ENCODE measurements at regions not wholly inside any gene's neighbourhood (a gene's known extent, or its start where the extent isn't known, plus 50 kb on each side); places are given as distances from the start of the nearest gene placed in this dataset.

DNA sequence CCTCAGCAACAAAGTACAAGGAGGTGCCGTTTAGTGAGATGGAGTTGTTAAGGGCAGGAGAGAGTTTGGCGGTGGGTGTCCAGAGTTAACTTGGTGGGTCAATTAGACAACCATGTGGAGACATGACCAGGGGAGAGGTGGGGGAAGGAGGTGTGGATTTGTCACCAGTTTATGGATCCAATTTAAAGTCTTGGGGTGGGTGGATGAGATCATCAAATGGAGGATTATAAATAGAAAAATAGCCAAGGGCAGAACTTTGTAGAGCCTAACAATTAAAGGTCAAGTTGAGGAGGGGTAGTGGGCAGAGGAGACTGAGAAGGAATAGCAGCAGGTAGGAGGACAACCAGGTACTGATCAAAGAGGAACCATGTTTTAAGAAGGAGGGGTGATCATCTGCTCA, 108.7 kb upstream of the IL12B start:
- TF ChIP-seq REST (IDR thresholded peaks at IDR 0.05; ENCODE audit: insufficient read depth in 1 of 2, low read depth in 2 of 2, low read length in 2 of 2) (no peak), TAF1 (IDR thresholded peaks at IDR 0.05; ENCODE audit: borderline replicate concordance, insufficient read depth, low read length) (no peak), SIN3A (IDR thresholded peaks at IDR 0.05; ENCODE audit: borderline replicate concordance, insufficient read depth, low read length) (no peak), POLR2AphosphoS5 (IDR thresholded peaks at IDR 0.05; ENCODE audit: low read depth, low read length) (no peak), FOXP2 (optimal IDR thresholded peaks at IDR 0.05; ENCODE audit: borderline replicate concordance, extremely low read depth, extremely low read length, insufficient read depth) (no peak)

- TF ChIP-seq REST (IDR thresholded peaks at IDR 0.05; ENCODE audit: insufficient read depth in 1 of 2, low read depth in 2 of 2, low read length in 2 of 2) = no peak
- no peak for TF ChIP-seq FOXP2 (optimal IDR thresholded peaks at IDR 0.05; ENCODE audit: borderline replicate concordance, extremely low read depth, extremely low read length, insufficient read depth)
- no peak for TF ChIP-seq SIN3A (IDR thresholded peaks at IDR 0.05; ENCODE audit: borderline replicate concordance, insufficient read depth, low read length)
- TF ChIP-seq POLR2AphosphoS5 (IDR thresholded peaks at IDR 0.05; ENCODE audit: low read depth, low read length) = no peak
- no peak for TF ChIP-seq TAF1 (IDR thresholded peaks at IDR 0.05; ENCODE audit: borderline replicate concordance, insufficient read depth, low read length)
Observed at GRCh38 chr5:159440235-159440634, 109.9 kb upstream of the IL12B start.

DNA sequence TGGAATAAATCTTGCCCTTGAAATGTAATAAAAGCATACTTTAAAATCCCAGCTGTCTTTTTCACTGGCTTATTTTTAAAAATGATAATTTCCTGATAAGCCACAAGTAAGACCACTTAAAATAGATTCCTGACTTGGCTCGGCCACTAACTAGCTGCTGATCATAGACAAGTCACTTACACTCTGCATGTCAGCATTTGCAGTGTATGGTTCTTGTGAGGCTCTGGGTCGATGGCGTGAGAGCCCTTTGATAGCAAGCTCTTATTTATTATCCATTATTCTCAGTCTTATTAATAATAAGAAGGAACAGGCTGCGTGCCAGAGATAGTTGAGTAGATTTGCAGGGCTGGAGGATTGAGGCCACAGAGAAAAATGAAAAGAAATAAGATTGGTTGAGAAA, 110.7 kb upstream of the IL12B start:
- TF ChIP-seq SIN3A (IDR thresholded peaks at IDR 0.05; ENCODE audit: borderline replicate concordance, insufficient read depth, low read length) = no peak
- no peak for TF ChIP-seq FOXP2 (optimal IDR thresholded peaks at IDR 0.05; ENCODE audit: borderline replicate concordance, extremely low read depth, extremely low read length, insufficient read depth)
- TF ChIP-seq POLR2AphosphoS5 (IDR thresholded peaks at IDR 0.05; ENCODE audit: low read depth, low read length) = no peak
- no peak for TF ChIP-seq TAF1 (IDR thresholded peaks at IDR 0.05; ENCODE audit: borderline replicate concordance, insufficient read depth, low read length)
- no peak for TF ChIP-seq REST (IDR thresholded peaks at IDR 0.05; ENCODE audit: insufficient read depth in 1 of 2, low read depth in 2 of 2, low read length in 2 of 2)

DNA sequence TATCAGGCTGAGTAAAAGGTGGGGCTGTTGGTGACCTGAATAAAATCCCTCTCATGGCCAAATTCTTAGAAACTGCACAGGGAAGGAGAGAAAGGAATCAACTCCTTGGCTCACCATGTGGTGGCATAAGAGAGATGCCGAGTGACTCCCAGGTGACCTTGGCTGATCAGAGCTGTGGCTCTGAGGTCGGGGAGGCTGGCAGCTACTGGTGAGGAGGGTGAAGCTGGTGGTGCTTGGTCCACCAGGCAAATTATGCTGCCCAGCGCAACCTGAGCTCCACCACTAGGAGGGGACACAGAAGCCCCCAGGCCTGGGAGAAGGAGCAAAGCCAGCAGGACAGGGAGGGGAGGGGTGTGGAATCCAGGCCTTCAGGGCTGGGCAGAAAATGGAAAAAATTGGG, 111.2 kb upstream of the IL12B start:
- no peak for TF ChIP-seq REST (IDR thresholded peaks at IDR 0.05; ENCODE audit: insufficient read depth in 1 of 2, low read depth in 2 of 2, low read length in 2 of 2)
- no peak for TF ChIP-seq POLR2AphosphoS5 (IDR thresholded peaks at IDR 0.05; ENCODE audit: low read depth, low read length)
- no peak for TF ChIP-seq FOXP2 (optimal IDR thresholded peaks at IDR 0.05; ENCODE audit: borderline replicate concordance, extremely low read depth, extremely low read length, insufficient read depth)
- TF ChIP-seq SIN3A (IDR thresholded peaks at IDR 0.05; ENCODE audit: borderline replicate concordance, insufficient read depth, low read length) = no peak
- TF ChIP-seq TAF1 (IDR thresholded peaks at IDR 0.05; ENCODE audit: borderline replicate concordance, insufficient read depth, low read length) = no peak
